ENCODE measurements at regions not wholly inside any gene's neighbourhood (a gene's known extent, or its start where the extent isn't known, plus 50 kb on each side); places are given as distances from the start of the nearest gene placed in this dataset.
"Not testable (repeated sequence)": the region's sequence is repeated elsewhere in the genome, so short reads cannot be mapped to it uniquely, and the experiment has no call there.

DNA sequence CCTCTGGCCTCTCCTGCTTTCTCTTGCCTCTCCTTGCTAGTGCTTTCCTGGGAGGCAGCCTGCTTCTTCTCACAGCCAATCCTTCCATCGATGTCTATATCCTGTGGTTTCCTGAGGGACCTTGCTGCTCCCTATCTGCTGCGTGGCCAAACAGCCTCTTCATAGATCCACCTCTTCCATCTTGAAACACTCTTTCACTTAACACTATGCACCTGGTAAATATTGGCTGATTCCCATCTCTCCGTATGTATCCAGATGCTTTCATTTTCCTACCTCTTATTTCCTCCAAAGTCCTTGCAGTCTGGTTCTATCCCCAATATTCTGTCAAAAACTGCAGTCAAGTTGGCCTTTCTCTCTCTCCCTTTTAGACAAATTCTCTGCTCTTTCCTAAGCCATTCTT lies 205.2 kb upstream of the CFAP20DC start:
- no peak for DNase-seq (ENCODE audit: low read depth in 2 of 2)

DNA sequence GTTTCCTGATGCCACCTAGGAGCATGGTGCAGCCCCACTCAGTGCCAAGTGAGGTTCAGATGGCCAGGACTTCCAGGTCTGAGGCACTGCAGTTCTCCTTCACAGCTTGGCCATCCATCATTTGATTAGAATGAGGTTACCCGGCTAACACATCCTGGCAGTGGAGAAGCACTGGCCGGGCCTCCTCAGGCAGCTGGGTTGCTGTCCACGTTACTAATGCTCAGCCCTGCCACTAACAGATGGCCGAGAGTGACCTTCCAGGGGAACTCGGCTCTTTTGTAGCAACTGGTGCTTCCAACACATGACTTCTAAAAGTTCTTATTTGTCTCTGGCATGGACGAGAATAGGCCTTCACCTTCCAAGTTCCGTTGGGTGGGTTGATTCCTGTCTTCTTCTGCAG lies 204.6 kb upstream of the CFAP20DC start:
- DNase-seq (ENCODE audit: low read depth in 2 of 2) = no peak

DNA sequence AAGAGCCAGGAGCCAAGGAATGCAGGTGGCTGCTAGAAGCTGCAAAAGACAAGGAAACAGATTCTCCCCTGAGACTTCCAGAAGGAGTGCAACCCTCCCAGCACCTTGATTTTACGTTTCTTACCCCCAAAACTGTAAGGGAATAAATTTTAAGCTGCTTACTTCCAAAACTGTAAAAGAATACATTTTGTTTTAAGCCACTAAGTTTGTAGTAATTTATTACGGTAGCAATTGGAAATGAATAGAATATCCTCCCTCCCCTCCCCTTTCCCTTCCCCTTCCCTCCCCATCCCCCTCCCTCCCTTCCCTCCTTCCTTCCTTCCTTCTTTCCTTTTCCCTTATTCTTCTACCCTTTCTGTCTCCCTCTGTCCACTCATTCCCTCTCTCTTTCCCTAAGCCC lies 203.7 kb upstream of the CFAP20DC start:
- no peak for DNase-seq (ENCODE audit: low read depth in 2 of 2)

DNA sequence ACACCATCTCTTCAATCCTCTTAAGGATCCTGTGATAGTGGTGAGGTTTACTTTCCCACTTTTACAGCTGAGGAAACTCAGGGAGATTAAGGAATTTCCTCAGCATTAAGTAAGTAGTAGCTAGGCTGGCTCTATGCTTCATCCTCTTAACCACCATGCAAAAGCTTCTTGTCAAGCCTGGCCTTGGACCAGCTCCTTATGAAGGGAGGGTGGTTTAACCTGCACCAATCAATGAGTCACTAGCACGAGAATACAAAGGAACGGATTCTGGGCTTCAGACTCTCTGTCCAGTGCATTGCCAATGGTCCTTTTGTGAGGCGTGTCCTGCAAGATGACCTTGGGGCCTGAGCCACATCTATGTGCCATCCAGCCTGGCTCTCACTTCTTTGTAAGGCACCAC lies 202.0 kb upstream of the CFAP20DC start:
- DNase-seq (ENCODE audit: low read depth in 2 of 2) = no peak

DNA sequence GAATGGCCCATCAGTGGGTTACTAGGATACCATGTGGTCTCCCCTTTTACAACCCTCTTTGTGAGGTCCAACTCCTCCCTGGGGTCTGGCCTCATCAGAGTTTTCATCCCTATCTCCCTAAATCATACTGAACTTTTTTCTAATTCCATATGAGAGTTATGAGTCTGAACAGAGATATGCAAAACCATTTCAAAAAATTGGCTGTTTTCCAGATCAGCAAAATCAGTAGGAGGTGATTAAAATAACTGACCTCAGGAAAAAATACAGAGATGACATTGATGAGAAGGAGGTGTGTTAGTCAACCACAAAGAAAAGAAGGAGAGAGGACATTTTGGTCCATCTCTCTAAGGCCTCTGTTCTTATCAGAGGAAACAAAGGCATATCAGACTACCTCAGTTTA lies 200.8 kb upstream of the CFAP20DC start:
- DNase-seq (ENCODE audit: low read depth in 2 of 2) = no peak

DNA sequence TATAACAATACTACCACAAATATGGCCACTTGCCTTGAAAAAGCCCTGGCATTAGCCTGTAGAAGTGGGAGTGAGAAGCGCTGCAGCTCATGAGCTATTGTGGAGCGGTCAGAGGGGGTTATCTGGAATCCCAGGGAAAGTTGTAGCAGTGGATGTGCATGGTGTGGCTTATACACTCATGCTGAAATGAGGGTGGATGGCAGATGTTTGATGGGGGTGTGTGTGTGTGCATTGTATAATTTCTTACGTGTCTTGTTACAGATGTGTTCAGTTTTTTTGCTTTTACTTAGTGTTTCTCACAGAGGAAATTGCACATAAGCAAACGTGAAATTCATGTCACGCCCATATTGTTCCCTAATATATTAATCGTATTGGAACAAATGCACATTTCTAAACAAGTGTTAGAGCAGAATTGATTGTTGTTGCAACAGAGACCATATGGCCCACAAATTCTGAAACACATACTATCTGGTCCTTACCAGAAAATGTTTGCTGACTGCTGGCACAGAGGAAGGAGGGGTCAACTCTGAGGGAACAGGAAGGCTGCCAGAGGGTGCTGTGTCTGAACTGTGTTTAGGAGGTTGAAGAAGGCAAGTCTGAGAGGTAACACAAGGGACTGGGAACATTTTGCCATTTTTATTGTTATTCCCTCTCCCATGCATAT lies 200.0 kb upstream of the CFAP20DC start:
- DNase-seq (ENCODE audit: low read depth in 2 of 2) = no peak

DNA sequence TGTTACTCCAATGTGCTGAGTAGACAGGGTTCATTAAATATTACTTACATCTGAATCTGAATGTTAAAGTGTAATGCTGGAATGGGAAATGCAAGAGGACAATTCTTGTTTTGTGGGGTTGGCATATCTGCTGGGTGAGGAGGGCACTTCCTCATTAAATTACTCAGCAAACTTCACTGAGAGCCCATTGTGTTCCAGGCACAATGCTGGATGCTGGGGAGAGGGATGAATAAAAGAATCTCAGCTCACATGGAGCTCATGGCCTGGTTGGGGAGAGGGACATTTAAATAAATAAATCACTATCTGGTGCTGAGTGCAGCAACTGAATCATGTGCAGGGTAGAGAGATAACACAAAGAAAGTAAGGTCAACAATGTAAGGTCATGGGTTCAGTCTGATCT lies 199.2 kb upstream of the CFAP20DC start:
- no peak for DNase-seq (ENCODE audit: low read depth in 2 of 2)

DNA sequence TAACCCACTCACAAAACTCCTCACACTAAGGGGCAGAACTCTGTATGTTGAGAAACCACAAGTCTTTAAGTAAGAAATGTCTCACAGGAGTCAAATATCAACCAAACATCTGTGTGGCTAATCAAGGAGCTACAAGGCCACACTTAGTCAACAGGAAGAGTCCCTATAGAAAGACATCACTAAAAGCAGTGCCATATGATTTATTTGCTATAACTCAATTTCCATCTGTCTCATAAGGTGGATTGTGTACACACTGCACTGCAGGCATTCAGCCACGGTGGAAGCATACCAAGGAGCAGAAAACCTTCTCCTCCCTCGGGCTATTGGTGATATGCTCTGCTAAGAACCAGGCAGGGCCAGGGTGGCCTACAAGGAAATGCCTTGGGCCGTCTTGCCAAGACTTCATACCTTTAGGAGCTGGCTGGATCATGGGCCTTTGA lies 197.6 kb upstream of the CFAP20DC start:
- no peak for DNase-seq (ENCODE audit: low read depth in 2 of 2)

DNA sequence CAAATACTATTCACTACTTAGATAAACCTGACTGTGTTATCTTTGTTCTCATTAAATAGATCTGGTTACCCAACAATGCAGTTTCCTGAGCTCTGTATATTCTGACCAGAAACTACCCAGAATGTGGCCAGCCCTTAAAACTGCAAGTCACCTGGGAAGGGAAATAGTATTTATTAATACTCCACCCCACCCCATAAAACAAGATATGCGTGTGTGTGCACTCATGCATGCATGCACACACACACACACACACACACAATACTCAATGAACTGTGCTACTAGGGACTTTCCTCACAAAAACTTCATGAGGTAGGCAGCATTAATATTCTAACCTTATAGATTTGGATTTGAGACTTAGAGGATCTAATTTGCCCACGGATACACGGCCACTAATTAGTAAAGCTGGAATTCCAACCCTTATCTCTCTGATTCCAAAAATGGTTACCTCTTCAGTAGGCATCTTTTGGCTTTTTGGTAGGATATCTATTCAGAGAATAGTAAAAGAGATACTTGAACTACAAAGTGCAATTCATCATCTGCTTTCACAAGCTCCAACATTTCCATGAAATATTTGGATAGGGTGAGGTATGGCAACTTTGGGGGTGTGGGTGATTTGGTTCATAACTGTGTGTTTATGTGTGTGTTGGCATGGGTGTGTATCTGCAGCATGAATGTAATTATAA lies 197.0 kb upstream of the CFAP20DC start:
- no peak for DNase-seq (ENCODE audit: low read depth in 2 of 2)

DNA sequence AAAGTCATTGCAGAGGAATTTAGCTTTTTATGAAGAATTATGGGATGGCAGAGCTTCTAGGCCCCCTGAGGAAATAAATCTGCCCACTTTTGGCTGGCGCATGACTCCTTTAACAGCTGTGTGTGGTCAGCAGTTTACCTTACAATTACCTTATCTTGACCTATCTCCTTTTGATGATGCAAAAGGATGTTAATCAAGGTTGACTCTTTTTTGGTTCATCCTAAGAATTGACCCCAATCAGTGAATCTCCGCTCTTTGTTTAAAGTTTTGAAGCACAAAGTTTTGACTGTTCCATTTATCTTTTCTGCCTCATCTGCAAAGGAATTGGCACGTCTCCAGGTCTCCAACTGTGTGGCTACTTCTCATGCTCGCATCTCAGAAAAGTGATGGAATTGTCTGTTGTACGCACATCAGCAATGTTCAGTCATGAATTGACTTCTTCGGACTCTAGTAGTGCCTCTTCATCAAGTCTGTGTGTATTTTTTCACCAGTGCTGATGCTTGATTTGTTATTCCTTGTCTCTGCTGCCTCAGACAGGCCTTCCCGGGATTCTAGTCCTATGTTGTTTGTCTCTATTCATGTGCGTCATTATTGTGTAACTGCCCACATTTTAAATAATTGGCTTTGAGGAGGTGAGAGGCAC lies 196.2 kb upstream of the CFAP20DC start:
- no peak for DNase-seq (ENCODE audit: low read depth in 2 of 2)

DNA sequence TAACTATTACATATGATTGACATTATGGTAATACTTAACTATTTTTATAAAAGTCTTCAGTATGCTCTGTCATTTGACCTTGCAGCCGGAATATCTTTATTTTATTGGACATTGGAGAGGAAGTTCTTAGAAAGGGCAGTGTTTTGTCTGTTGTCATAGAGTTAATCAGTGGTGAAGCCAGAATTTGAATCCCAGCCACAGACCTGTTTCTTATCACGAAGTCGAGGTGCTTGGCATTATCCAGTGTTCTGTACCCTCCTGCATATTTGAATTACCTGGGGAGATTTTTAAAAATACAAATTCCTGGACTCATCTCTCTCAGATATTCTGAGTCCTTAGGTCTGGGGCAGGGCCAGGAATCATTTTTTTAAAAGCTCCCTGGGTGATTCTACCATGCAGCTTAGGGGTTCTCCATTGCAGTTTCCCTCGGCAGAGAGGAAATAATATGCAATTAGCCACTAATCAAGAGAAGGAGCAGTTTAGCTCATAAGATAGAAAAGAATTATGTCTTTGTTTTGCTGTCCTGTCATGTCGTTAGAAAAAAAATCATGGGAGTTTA lies 195.6 kb upstream of the CFAP20DC start:
- no peak for DNase-seq (ENCODE audit: low read depth in 2 of 2)

DNA sequence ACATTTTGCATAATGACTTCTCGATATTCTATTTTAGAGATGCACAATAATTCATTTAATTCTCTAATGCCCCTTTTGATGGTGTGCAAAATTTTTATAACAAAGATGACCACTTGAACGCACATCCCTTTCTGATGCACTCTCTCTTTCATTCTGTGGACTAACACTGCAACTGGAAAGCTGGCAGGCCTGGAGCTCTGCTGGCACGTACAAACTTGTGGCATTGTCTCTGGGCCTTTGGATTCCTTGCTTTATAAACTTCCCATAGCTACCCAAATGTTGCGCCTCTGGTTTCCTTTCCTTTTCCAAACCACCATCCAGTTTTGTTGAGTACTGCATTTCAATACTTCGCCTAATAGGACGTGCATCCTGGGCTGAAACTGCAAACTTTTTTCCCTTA lies 194.5 kb upstream of the CFAP20DC start:
- DNase-seq (ENCODE audit: low read depth in 2 of 2) = no peak

DNA sequence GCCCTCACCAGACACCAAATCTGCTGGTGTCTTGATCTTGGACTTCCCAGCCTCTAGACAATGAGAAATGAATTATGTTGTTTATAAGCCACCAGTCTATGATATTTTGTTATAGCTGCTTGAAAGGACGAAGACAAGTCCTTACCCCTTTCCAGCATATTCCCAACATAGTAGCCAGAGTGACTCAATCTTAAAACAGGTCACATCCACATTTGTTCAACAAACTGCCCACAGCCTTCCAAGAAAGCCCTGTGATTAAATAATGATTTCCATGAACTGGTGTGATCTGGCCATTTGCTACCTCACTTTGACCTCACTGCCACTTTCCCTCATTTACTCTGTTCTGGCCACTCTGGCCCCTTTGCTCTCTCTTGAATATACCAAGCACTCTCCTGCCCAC lies 193.7 kb upstream of the CFAP20DC start:
- DNase-seq (ENCODE audit: low read depth in 2 of 2) = no peak

DNA sequence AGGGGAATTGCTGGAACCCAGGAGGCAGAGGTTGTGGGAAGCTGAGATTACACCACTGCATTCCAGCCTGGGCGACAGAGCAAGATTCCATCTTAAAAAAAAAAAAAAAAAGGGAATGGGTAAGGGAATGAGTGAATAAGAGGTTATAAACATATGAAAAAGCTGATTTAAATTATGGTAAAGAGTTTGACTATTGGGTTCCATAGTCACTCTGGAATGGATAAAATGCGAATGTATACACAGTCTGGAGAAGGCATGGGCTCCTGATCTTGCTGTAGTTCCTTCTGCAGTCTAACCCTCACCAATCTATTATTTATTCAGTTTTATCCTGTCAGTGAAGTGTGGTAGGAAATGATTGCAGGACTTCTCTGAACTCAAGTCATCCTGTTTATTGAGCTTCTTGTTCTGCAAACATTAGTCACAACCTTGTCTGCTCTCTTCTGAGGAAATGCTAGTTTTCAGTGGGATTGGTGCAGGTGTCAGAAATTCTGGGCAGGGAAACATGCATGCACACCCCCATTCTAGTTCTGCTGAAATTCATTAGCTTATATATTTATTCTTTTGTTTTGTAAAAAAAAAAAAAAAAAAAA lies 190.9 kb upstream of the CFAP20DC start:
- no peak for DNase-seq (ENCODE audit: low read depth in 2 of 2)

DNA sequence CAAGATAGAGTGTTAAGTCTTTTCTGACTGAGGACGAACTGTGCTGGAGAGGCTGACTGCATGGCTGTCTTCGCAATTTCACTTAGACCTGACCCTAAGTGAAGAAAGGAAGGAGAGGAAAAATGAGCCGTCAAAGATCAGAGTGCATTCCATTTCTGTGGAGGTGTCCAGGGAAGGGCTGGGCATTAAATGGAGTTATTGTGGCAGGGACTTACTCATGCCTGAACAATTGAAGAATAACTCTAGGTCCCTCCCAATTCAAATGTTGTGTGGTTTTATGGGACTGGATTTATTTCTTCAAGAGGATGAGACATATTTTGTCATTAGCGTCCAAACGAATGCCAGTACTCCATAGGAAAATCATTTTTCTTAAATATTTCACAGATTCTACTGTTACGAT lies 187.3 kb upstream of the CFAP20DC start:
- no peak for DNase-seq (ENCODE audit: low read depth in 2 of 2)

DNA sequence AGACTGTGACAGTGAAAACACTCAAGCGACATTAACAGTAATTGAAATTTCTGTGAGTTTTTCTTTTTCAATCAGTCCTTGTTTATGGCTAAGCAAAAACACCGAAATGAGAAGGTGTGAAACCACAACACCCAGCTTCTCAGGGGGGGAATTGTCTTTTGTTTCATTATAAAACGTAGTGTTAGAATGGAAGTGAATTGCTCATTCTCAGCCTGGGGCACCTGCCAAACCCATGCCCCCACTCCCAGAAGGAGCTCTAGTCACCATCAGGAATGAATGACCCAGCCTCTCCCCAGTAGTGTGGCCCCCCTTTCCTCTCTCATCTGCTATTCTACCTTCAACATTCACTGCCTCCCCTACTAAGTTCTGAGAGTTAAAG lies 185.8 kb upstream of the CFAP20DC start:
- peak in 1 of 2 donors; percentile 0 for DNase-seq (ENCODE audit: low read depth in 2 of 2)

DNA sequence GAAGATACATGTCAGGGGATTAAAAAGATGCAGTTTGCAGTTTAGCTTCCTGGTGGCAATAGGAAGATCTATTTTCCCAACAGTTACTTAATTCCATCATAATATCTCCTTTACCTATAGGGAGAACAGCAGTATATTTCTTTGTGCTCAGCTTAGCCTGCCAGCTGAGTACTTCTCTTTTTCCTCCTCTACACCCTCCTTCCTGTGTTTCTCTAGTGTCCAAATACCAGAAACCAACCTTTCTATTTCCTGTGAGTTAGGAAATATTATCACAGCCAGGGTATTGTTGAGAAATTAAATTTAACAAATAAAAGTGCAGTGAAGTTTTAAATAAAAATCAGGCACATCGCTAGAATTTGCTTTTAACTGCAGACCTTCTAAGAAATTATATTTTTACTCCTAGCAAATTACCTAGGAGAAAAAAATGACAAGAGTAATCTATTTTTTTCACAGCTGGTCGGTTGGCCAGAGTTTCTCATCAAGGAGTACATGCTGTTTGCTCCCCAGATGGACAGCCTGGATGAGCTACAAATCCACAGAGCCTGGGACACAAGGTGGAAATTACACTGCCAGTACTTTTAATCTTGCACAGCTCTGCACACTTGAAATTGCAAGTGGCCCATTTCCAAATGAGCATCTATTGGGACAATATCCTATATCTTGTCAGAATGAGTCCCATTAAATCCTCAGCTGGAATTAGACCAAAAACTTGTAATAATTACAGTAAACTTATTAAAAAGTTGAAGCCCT lies 185.2 kb upstream of the CFAP20DC start:
- no peak for DNase-seq (ENCODE audit: low read depth in 2 of 2)

DNA sequence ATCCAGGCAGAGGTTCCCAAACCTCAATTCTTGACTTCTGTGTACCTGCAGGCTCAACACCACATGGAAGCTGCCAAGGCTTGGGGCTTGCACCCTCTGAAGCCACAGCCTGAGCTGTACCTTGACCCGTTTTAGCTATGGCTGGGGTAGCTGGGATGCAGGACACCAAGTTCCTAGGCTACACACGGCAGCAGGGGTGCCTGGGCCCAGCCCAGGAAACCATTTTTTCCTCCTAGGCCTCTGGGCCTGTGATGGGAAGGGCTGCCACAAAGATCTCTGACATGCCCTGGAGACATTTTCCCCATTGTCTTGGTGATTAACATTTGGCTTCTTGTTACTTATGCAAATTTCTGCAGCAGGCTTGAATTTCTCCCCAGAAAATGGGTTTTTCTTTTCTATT lies 180.6 kb upstream of the CFAP20DC start:
- DNase-seq (ENCODE audit: low read depth in 2 of 2) = not testable (repeated sequence)

DNA sequence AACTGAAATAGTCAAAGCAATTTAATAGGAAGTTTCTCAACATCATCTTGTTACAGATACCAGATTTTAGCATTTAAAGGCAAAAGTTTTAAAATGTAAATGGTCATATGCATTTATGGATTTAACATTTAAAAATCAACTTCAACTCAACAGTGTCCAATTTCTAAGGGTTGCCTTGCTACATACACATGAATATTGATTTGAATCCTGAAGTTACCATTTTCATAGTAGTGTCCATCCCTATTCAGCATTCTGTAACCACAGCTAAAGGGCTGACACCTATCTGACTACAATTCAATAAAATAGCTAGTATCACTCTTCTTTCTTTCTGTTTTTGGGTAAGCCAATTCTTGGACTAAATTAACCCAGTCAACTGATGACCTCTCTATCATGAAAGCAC lies 164.0 kb upstream of the CFAP20DC start:
- DNase-seq (ENCODE audit: low read depth in 2 of 2) = no peak

DNA sequence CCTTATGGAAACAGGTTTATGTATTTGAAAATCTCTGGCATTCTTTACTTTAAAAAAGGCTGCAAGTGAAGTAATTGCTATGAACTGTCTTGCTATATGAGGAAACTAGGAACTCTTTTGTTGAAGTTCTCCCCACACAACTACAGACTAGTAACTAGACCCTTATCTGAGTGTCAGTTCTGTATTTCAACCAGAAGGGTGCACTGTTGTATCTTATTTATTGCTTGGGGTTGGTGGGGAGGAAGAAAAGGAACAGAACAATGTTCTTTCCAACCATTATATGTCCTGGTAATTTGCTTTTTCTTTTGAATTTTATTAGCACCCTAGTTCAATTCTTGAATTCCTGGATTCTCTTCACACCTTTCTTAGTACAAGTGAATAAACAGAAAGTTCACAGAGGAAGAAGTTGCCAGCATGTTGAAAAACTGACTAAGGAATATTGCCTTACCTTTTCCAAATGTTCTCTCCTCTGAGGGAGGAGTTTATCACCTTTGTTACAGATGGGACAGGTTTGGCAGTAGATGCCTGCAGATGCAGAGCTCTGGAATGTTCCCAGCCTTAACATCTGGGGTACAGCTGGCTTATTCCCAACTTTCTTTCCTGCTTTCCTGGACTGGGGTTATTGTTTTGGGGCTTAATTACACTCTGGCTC lies 162.4 kb upstream of the CFAP20DC start:
- no peak for DNase-seq (ENCODE audit: low read depth in 2 of 2)

DNA sequence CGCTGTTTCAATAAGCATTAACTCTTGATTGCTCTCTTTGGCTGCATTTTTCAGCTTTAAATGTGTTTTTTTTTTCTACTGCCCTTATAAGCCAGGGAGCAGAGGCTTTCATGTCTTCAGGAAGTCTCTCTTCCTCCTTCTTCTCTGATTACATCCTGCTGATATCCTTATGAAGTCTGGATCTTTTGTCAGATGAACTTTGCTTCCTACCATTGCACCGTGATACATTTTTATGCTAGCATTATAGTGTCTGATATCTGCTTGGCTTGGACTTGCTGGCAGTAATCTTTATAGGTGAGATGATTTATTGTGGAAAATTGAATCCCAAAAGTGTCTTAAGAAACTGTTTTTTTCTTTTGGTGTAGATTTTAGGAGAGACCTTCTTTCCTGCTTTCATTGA lies 160.4 kb upstream of the CFAP20DC start:
- no peak for DNase-seq (ENCODE audit: low read depth in 2 of 2)
